SK-N-MC (cell line): ENCODE measurements at regions not wholly inside any gene's neighbourhood (a gene's known extent, or its start where the extent isn't known, plus 50 kb on each side); places are given as distances from the start of the nearest gene placed in this dataset.

ENCODE experiments used
- EZH2 ChIP-seq: fragments of 200-600 bp; sonication (generic); IDR thresholded peaks from one replicate; pipeline ENCODE4 v1.6.1; 2017; ENCODE audit warnings: antibody characterized with exemption
- FOXP2 ChIP-seq: optimal IDR thresholded peaks from 2 replicates; pipeline ENCODE3; 2011; ENCODE audit warnings: mild to moderate bottlenecking, moderate library complexity; ENCODE audit not compliant: insufficient read depth; ENCODE audit errors: extremely low read length, control extremely low read depth
- POLR2AphosphoS5 ChIP-seq: IDR thresholded peaks from 2 replicates; pipeline ENCODE4 v1.6.1; 2012; ENCODE audit warnings: mild to moderate bottlenecking, low read depth, low read length, borderline replicate concordance

DNA sequence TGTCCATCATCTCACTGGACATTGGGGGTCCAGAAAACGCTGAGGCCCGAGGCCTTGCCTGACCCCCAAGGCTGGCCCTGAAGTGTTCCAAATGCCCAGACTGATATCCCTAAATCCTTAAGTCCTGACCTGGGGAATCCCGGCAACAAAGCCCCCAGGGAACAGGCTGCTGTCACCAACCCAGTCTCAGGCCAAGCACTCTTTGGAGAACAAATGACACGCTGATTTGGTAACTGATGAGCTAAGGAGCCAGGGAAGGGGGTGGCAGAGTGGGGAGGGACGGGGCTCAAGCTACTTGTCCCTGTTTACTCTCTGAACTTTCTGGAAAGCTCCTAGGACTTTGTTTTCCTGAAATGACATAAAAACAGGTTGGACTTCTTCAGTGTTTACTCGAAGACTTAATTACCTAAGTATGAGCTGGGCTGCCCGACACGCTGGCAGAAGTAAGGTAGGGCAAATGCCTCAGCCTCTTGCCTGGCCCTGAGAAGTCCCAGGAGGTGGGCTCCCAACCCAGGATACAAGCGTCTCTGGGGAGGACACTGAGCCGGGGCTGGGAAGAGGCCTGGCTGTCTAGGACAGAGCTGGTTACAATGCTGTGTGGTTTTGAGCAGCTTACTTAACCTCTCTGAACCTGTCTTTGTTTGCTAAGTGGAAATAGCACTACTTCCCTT, 105.5 kb upstream of the GLI2 start:
- TF ChIP-seq POLR2AphosphoS5 (no peak), EZH2 (no peak), FOXP2 (no peak)
